GM13977 (cell line): ENCODE measurements at regions not wholly inside any gene's neighbourhood (a gene's known extent, or its start where the extent isn't known, plus 50 kb on each side); places are given as distances from the start of the nearest gene placed in this dataset.

Experiments
- DNase-seq: peaks from one replicate; pipeline ENCODE4 v3.0.0; 2012; ENCODE audit warnings: low spot score
- CTCF ChIP-seq: IDR thresholded peaks from 2 replicates; pipeline ENCODE4 v1.5.1; 2012; ENCODE audit warnings: mild to moderate bottlenecking, control low read depth; ENCODE audit not compliant: insufficient read depth; ENCODE audit errors: extremely low read depth, missing control alignments
- in situ Hi-C: fragments of 300-500 bp; cut with MboI; formaldehyde crosslinking; loops from one replicate; pipeline ENCODE4 v1.12.0; 2022; ENCODE audit warnings: low sequenced_read_pairs, low pct_unique_long_range_greater_than_20kb, mixed read lengths, inconsistent platforms; ENCODE audit not compliant: unreplicated experiment

GRCh38 chr9:16347886-16348285 is 522.6 kb downstream of the BNC2 start:
- TF ChIP-seq CTCF: no peak
- in situ Hi-C loops: no loop called here
- no peak for DNase-seq

DNA sequence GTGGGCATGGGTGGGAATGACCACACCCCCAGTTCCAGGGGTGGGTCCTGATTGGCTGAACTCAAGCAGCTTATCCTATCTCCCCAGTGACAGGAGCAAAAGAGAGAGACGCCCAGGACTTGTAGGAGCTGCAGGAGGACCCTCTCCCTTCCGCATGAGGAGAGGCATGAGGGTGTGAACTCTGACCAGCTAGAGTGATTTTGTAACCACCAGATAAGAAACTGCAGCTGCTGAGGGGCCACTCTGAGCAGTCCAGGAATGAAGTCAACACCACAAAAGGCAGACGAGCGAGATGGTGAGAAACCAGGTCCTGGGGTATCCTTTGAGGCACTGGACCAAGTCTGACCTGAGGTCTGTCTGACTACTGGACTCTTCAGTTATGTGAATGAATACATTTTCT is 521.9 kb downstream of the BNC2 start:
- in situ Hi-C loops: no loop called here
- TF ChIP-seq CTCF: no peak
- no peak for DNase-seq

GRCh38 chr9:16352251-16352650 is 518.2 kb downstream of the BNC2 start:
- TF ChIP-seq CTCF: no peak
- no peak for DNase-seq
- in situ Hi-C loops: no loop called here

- no peak for DNase-seq
- in situ Hi-C loops: no loop called here
- no peak for TF ChIP-seq CTCF
Observed at GRCh38 chr9:16352791-16353401, 517.6 kb downstream of the BNC2 start.

- in situ Hi-C loops: no loop called here
- DNase-seq: no peak
Observed at GRCh38 chr9:16356196-16356765, 514.2 kb downstream of the BNC2 start.

DNA sequence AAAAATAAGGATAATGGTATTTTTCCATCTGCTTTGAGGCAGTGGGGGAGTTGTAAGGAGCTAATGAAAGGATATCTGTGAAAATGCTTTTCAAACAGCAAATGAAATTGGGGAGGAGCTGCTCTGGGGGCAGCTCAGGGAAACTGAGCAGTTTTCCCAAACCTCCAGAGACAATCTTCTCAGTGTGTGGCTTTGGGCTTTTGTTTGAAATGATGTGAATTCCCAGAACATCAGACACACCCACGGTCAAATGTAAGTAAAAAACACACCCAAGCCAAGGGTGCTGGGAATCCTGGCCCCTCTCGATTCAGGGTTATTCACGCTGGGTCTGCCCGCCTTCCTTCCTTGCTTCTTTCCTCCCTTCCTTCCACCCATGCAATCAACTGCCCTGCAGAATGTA is 512.6 kb downstream of the BNC2 start:
- in situ Hi-C loops: no loop called here
- no peak for TF ChIP-seq CTCF
- DNase-seq: no peak

More at GRCh38 chr9:16356196-16356765, 514.2 kb downstream of the BNC2 start:
- no peak for TF ChIP-seq CTCF
